GM12891 (cell line): ENCODE measurements at regions not wholly inside any gene's neighbourhood (a gene's known extent, or its start where the extent isn't known, plus 50 kb on each side); places are given as distances from the start of the nearest gene placed in this dataset.

Experiments
- POLR2A ChIP-seq: IDR thresholded peaks from 2 replicates; pipeline ENCODE4 v1.6.1; 2011; ENCODE audit warnings: low read depth, low read length, control low read depth
- POLR2AphosphoS5 ChIP-seq: IDR thresholded peaks from 2 replicates; pipeline ENCODE4 v1.6.1; 2011; ENCODE audit warnings: low read depth, low read length, control low read depth

GRCh38 chr20:63081831-63082230 is 75.1 kb upstream of the BHLHE23 start:
- no peak for TF ChIP-seq POLR2A
- no peak for TF ChIP-seq POLR2AphosphoS5
